Heart right ventricle (tissue), 16 donors: ENCODE measurements at regions not wholly inside any gene's neighbourhood (a gene's known extent, or its start where the extent isn't known, plus 50 kb on each side); places are given as distances from the start of the nearest gene placed in this dataset.

Source experiments
- ATAC-seq, 8 donors: fragments of 200-7000 bp; cut with Tn5 transposase; one replicate each; pipeline ENCODE4 v1.9.1; 2020; ENCODE audit warnings: mild to moderate bottlenecking in 8 of 8, moderate library complexity in 8 of 8, moderate number of reproducible peaks in 1 of 8
- DNase-seq, 2 donors: peaks; one replicate each; pipeline ENCODE4 v3.0.0-alpha.2; 2020
- H3K27ac ChIP-seq, 10 donors: fragments of 200-600 bp; sonication (generic) in 2 of 10; one replicate each; pipeline versions ENCODE4 v1.5.0 to v1.8.0; 2020 to 2022; ENCODE audit warnings: mild to moderate bottlenecking in 3 of 10
- H3K27me3 ChIP-seq, 7 donors: fragments of 200-600 bp; one replicate each; pipeline ENCODE4 v1.8.0; 2021 to 2022; ENCODE audit warnings: mild to moderate bottlenecking in 2 of 7
- H3K36me3 ChIP-seq, 9 donors: fragments of 200-600 bp; sonication (generic) in 1 of 9; one replicate each; pipeline versions ENCODE4 v1.5.0 to v1.8.0; 2020 to 2022; ENCODE audit warnings: mild to moderate bottlenecking in 2 of 9
- H3K4me1 ChIP-seq, 9 donors: fragments of 200-600 bp; sonication (generic) in 1 of 9; one replicate each; pipeline versions ENCODE4 v1.5.0 to v1.8.0; 2020 to 2022; ENCODE audit warnings: mild to moderate bottlenecking in 4 of 9
- H3K4me3 ChIP-seq, 10 donors: fragments of 200-600 bp; sonication (generic) in 2 of 10; one replicate each; pipeline versions ENCODE4 v1.5.0 to v1.8.0; 2020 to 2022; ENCODE audit warnings: mild to moderate bottlenecking in 7 of 10, moderate library complexity in 2 of 10
- H3K9me3 ChIP-seq, 11 donors: fragments of 200-600 bp in 10 of 11; sonication (generic) in 2 of 11; one replicate each; pipeline versions ENCODE4 v1.5.0 to v1.8.0; 2013 to 2022; ENCODE audit warnings: mild to moderate bottlenecking in 2 of 11, control low read depth in 1 of 11, moderate library complexity in 1 of 11
- CTCF ChIP-seq, 9 donors: fragments of 200-600 bp; sonication (generic) in 2 of 9; IDR thresholded peaks; one replicate each; pipeline versions ENCODE4 v1.5.0 to v1.8.0; 2021 to 2022; ENCODE audit warnings: antibody characterized with exemption in 9 of 9, mild to moderate bottlenecking in 5 of 9, moderate library complexity in 1 of 9
- WGBS, 2 donors: extraction: QIAGEN DNeasy Blood & Tissue Kit; methylation state at CpG; one replicate each; pipeline ENCODE4 v1.1.7; 2013; ENCODE audit warnings: inconsistent platforms in 1 of 2; 5-methylcytosine and 5-hydroxymethylcytosine counted together
- intact Hi-C, 10 donors: fragments of 100-400 bp; cut with DNase I; formaldehyde crosslinking; loops; one replicate each; pipeline versions ENCODE4 v1.11.1 to v1.14.2; 2022
- donor health status: Arrhythmogenic right ventricular cardiomyopathy.
- donor health status: ischemic (EF 13 %, LVEDD 7.1; RV severe dilation, severe dysfunction).
- donor health status: healthy with polysubstance abuse.
- donor health status: DM: no; HTN: yes; CAD: no.
- donor health status: DM: no; HTN: no; CAD: no.
- donor health status: ischemic (EF 25% LVEDD 6.9; RV normal size, moderate dysfunction).
- donor health status: ischemic (EF 25% LVEDD 5.7; RV mildly dilated, moderate dysfunction).
- donor health status: healthy.
- donor health status: DM: yes; HTN: yes; CAD: no.
- donor health status: Ischemic cardiomyopathy.
- donor health status: ischemic (EF 35%, LVEDD 5.7; RV mildly dilated, moderate dysfunction).
- donor health status: nonischemic (EF 11% LVEDD 7.7; RV severe dilation, severe dysfunction).
- donor health status: DM: yes; HTN: yes; CAD: no.
- donor health status: PGD.
- donor health status: ischemic (EF 29% LVEDD 5.4; RV normal size, mild dysfunction).
- donor health status: nonischemic (EF 23%, LVEDD 6.1; RV moderate dilation, normal function).

- intact Hi-C loops, result no loop called here
- Histone ChIP-seq H3K27me3 (peaks cover 0 to 10% (median 0%) of the 10 kb centered on the region in 7 donors), H3K9me3 (no peaks in the 10 kb centered on the region), H3K27ac (no peak overlapping the region), H3K36me3 (no peaks in the 10 kb centered on the region), H3K4me3 (no peak overlapping the region), H3K4me1 (peaks cover 0 to 5% (median 0%) of the 10 kb centered on the region in 9 donors)
- no peak for TF ChIP-seq CTCF (IDR thresholded peaks at IDR 0.05)
- DNase-seq, result no peak
- WGBS, 2 donors, result 80 to 82% methylated on average over 6 of the region's 6 CpGs
- no peak for ATAC-seq
Observed at GRCh38 chr11:13174090-13174489, 103.5 kb upstream of the BMAL1 start.

GRCh38 chr11:13183094-13183825, 94.3 kb upstream of the BMAL1 start:
- WGBS, 2 donors, result 18 to 20% methylated on average over 6 of the region's 6 CpGs
- Histone ChIP-seq H3K36me3 (no peaks in the 10 kb centered on the region), H3K27ac (no peak overlapping the region), H3K4me1 (peaks cover 0 to 8% (median 5%) of the 10 kb centered on the region in 9 donors), H3K9me3 (peaks cover 0 to 20% (median 4%) of the 10 kb centered on the region in 11 donors), H3K27me3 (no peaks in the 10 kb centered on the region), H3K4me3 (peak overlapping the region in 6 of 10 donors; percentile 8 to 29 (median 18))
- intact Hi-C loops, result loop anchor here in 8 of 10 donors (1.0 to 10.0 kb wide), 5 partner anchors 216 to 891 kb away; no protein-coding TSS in a partner anchor
- peak; percentile 21 to 65 (median 47) for TF ChIP-seq CTCF (IDR thresholded peaks at IDR 0.05)
- no peak for DNase-seq
- peak in 7 of 8 donors; percentile 45 to 69 (median 63) for ATAC-seq

- no peaks in the 10 kb centered on the region for H3K27me3 ChIP-seq
- ATAC-seq (no peak), DNase-seq (no peak)
- peaks cover 0 to 8% (median 5%) of the 10 kb centered on the region in 9 donors for H3K4me1 ChIP-seq
- H3K4me3 ChIP-seq, result no peak overlapping the region
- H3K9me3 ChIP-seq, result peaks cover 0 to 25% (median 8%) of the 10 kb centered on the region in 11 donors
- no peaks in the 10 kb centered on the region for H3K36me3 ChIP-seq
- peak in 1 of 9 donors; percentile 42 for TF ChIP-seq CTCF (IDR thresholded peaks at IDR 0.05)
- 90 to 100% methylated on average over 1 of the region's 1 CpG for WGBS, 2 donors
- intact Hi-C loops, result loop anchor here in 8 of 10 donors (1.0 to 10.0 kb wide), 5 partner anchors 217 to 892 kb away; no protein-coding TSS in a partner anchor
- H3K27ac ChIP-seq, result no peak overlapping the region
Observed at GRCh38 chr11:13183826-13184196, 93.8 kb upstream of the BMAL1 start.

- H3K4me1 ChIP-seq, result peaks cover 0 to 8% (median 5%) of the 10 kb centered on the region in 9 donors
- intact Hi-C loops, result loop anchor here in 6 of 10 donors (5.0 to 10.0 kb wide), 4 partner anchors 217 to 892 kb away; no protein-coding TSS in a partner anchor
- no peak overlapping the region for H3K27ac ChIP-seq
- no peaks in the 10 kb centered on the region for H3K27me3 ChIP-seq
- DNase-seq, result no peak
- 74% methylated on average over 9 of the region's 9 CpGs for WGBS, 2 donors
- peaks cover 0 to 28% (median 8%) of the 10 kb centered on the region in 11 donors for H3K9me3 ChIP-seq
- no peak for ATAC-seq
- H3K4me3 ChIP-seq, result no peak overlapping the region
- H3K36me3 ChIP-seq, result no peaks in the 10 kb centered on the region
- TF ChIP-seq CTCF (IDR thresholded peaks at IDR 0.05), result no peak
Observed at GRCh38 chr11:13184295-13184794, 93.2 kb upstream of the BMAL1 start.
